Smooth muscle cell (in vitro differentiated cells): ENCODE measurements at regions not wholly inside any gene's neighbourhood (a gene's known extent, or its start where the extent isn't known, plus 50 kb on each side); places are given as distances from the start of the nearest gene placed in this dataset.

Experiments
- DNase-seq: peaks from one replicate; lab custom pipeline; 2025; ENCODE audit not compliant: unreplicated experiment; lab: John Stamatoyannopoulos, UW
- H2AFZ ChIP-seq: fragments of 200-600 bp; sonication (generic); 2 replicates; pipeline ENCODE4 v1.6.0; 2016; ENCODE audit warnings: antibody characterized with exemption, low read depth, mild to moderate bottlenecking
- H3F3A ChIP-seq: fragments of 200-600 bp; sonication (generic); 2 replicates; pipeline ENCODE4 v1.6.0; 2017; ENCODE audit warnings: antibody characterized with exemption, low read depth
- H3K27ac ChIP-seq: fragments of 200-600 bp; sonication (generic); 2 replicates; pipeline ENCODE4 v1.5.1; 2016; ENCODE audit warnings: low read depth, mild to moderate bottlenecking
- H3K27me3 ChIP-seq: fragments of 200-600 bp; sonication (generic); 2 replicates; pipeline ENCODE4 v1.6.1; 2016; ENCODE audit warnings: low read depth, mild to moderate bottlenecking
- H3K36me3 ChIP-seq: fragments of 200-600 bp; sonication (generic); 2 replicates; pipeline ENCODE4 v1.5.1; 2016; ENCODE audit warnings: low read depth
- H3K4me1 ChIP-seq: fragments of 200-600 bp; sonication (generic); 2 replicates; pipeline ENCODE4 v1.5.1; 2016; ENCODE audit warnings: low read depth
- H3K4me2 ChIP-seq: fragments of 200-600 bp; sonication (generic); 2 replicates; pipeline ENCODE4 v1.6.0; 2016; ENCODE audit warnings: mild to moderate bottlenecking
- H3K4me3 ChIP-seq: fragments of 200-600 bp; sonication (generic); 2 replicates; pipeline ENCODE4 v1.5.1; 2016; ENCODE audit warnings: mild to moderate bottlenecking
- H3K79me2 ChIP-seq: fragments of 200-600 bp; sonication (generic); 2 replicates; pipeline ENCODE4 v1.6.0; 2016; ENCODE audit warnings: low read depth, mild to moderate bottlenecking
- H3K9ac ChIP-seq: fragments of 200-600 bp; sonication (generic); 2 replicates; pipeline ENCODE4 v1.6.0; 2016; ENCODE audit warnings: low read depth
- H3K9me3 ChIP-seq: fragments of 200-600 bp; sonication (generic); replicated peaks from 2 replicates; pipeline ENCODE4 v1.5.1; 2016; ENCODE audit warnings: low read depth
- H4K20me1 ChIP-seq: fragments of 200-600 bp; sonication (generic); 2 replicates; pipeline ENCODE4 v1.6.0; 2016; ENCODE audit warnings: low read depth
- CTCF ChIP-seq: fragments of 200-600 bp; sonication (generic); IDR thresholded peaks from 2 replicates; pipeline ENCODE4 v1.5.1; 2017; ENCODE audit warnings: borderline replicate concordance, mild to moderate bottlenecking, antibody characterized with exemption; ENCODE audit not compliant: insufficient read depth, poor library complexity, severe bottlenecking
- WGBS: methylation state at CpG from one replicate; pipeline ENCODE4 v1.1.7; 2016; ENCODE audit warnings: low lambda C conversion rate; 5-methylcytosine and 5-hydroxymethylcytosine counted together

GRCh38 chr10:6695519-6695918 lies 115.4 kb upstream of the PRKCQ start:
- no peaks in the 10 kb centered on the region for H3K79me2 ChIP-seq
- H4K20me1 ChIP-seq, result no peaks in the 10 kb centered on the region
- no peak overlapping the region for H3K9ac ChIP-seq
- H2AFZ ChIP-seq, result no peak overlapping the region
- DNase-seq, result no peak
- H3F3A ChIP-seq, result no peaks in the 10 kb centered on the region
- no peak overlapping the region for H3K4me2 ChIP-seq
- H3K27me3 ChIP-seq, result peaks cover 3% of the 10 kb centered on the region
- H3K36me3 ChIP-seq, result no peaks in the 10 kb centered on the region
- H3K4me3 ChIP-seq, result no peak overlapping the region
- H3K4me1 ChIP-seq, result no peaks in the 10 kb centered on the region
- no peak for TF ChIP-seq CTCF
- WGBS, result 85% methylated on average over 1 of the region's 1 CpG
- no peak overlapping the region for H3K27ac ChIP-seq
- H3K9me3 ChIP-seq, result no peaks in the 10 kb centered on the region

- H3K9ac ChIP-seq, result no peak overlapping the region
- H3K9me3 ChIP-seq, result no peaks in the 10 kb centered on the region
- H3K4me2 ChIP-seq, result no peak overlapping the region
- no peak overlapping the region for H3K4me3 ChIP-seq
- no peaks in the 10 kb centered on the region for H3K4me1 ChIP-seq
- TF ChIP-seq CTCF, result no peak
- no peaks in the 10 kb centered on the region for H3F3A ChIP-seq
- 78% methylated on average over 8 of the region's 8 CpGs for WGBS
- no peaks in the 10 kb centered on the region for H3K79me2 ChIP-seq
- DNase-seq, result no peak
- peaks cover 3% of the 10 kb centered on the region for H3K27me3 ChIP-seq
- no peaks in the 10 kb centered on the region for H3K36me3 ChIP-seq
- H4K20me1 ChIP-seq, result no peaks in the 10 kb centered on the region
- H2AFZ ChIP-seq, result no peak overlapping the region
- H3K27ac ChIP-seq, result no peak overlapping the region
Observed at GRCh38 chr10:6694447-6695140, 114.5 kb upstream of the PRKCQ start.

- Histone ChIP-seq H2AFZ (no peak overlapping the region), H3K9me3 (no peaks in the 10 kb centered on the region), H3K36me3 (no peaks in the 10 kb centered on the region), H4K20me1 (no peaks in the 10 kb centered on the region), H3K27ac (no peak overlapping the region), H3K4me1 (no peaks in the 10 kb centered on the region), H3K79me2 (no peaks in the 10 kb centered on the region), H3K4me3 (no peak overlapping the region), H3K9ac (no peak overlapping the region), H3K4me2 (no peak overlapping the region), H3K27me3 (peaks cover 4% of the 10 kb centered on the region), H3F3A (no peaks in the 10 kb centered on the region)
- no peak for DNase-seq
- TF ChIP-seq CTCF, result no peak
- WGBS, result 80% methylated on average over 7 of the region's 7 CpGs
Observed at GRCh38 chr10:6692856-6693255, 112.8 kb upstream of the PRKCQ start.

- WGBS, result 88% methylated on average over 2 of the region's 2 CpGs
- Histone ChIP-seq H3K4me1 (no peaks in the 10 kb centered on the region), H3K4me3 (no peak overlapping the region), H3K9ac (no peak overlapping the region), H3K9me3 (no peaks in the 10 kb centered on the region), H3F3A (no peaks in the 10 kb centered on the region), H3K27ac (no peak overlapping the region), H3K27me3 (peaks cover 5% of the 10 kb centered on the region), H3K4me2 (no peak overlapping the region), H3K79me2 (no peaks in the 10 kb centered on the region), H4K20me1 (no peaks in the 10 kb centered on the region), H2AFZ (no peak overlapping the region), H3K36me3 (no peaks in the 10 kb centered on the region)
- no peak for DNase-seq
- TF ChIP-seq CTCF, result no peak
Observed at GRCh38 chr10:6692103-6692502, 112.0 kb upstream of the PRKCQ start.
